K562 (cell line): ENCODE measurements at regions not wholly inside any gene's neighbourhood (a gene's known extent, or its start where the extent isn't known, plus 50 kb on each side); places are given as distances from the start of the nearest gene placed in this dataset.
"Not testable (repeated sequence)": the region's sequence is repeated elsewhere in the genome, so short reads cannot be mapped to it uniquely, and the experiment has no call there.

Experiments used
- ATAC-seq: fragments of 200-7000 bp; cut with Tn5 transposase; 3 replicates; pipeline ENCODE4 v1.9.1; 2020; ENCODE audit warnings: moderate library complexity
- BruUV-seq: library from RNA; stranded (reverse); fragments of 400-500 nt; replicated peaks from 2 replicates; lab custom pipeline; 2021; lab: Mats Ljungman, UMichigan
- CTCF ChIA-PET: fragments of 300-600 bp; formaldehyde crosslinking; extraction: SDS; loops from one replicate; lab custom pipeline; 2021; ENCODE audit warnings: low intra/inter-chr PET ratio; lab: Yijun Ruan, JAX
- POLR2A ChIA-PET: fragments of 300-600, 350-650 bp; sonication (Branson Sonifier 250); formaldehyde crosslinking; extraction: SDS; loops from one replicate; lab custom pipeline; 2021; ENCODE audit warnings: antibody characterized with exemption, inconsistent platforms; lab: Yijun Ruan, JAX
- DNase-seq, 4 experiments: peaks; one replicate each; pipeline versions ENCODE4 v3.0.0 to v3.0.0-alpha.2; 2011 to 2018; ENCODE audit warnings: low spot score in 3 of 4, mixed read lengths in 3 of 4; ENCODE audit errors: extremely low read depth in 1 of 4
- FAIRE-seq: peaks from 2 replicates; lab custom pipeline; 2011; peaks lifted over from hg19 to GRCh38; lab: Jason Lieb, UNC
- H2AFZ ChIP-seq: 2 replicates; pipeline ENCODE4 v1.6.0; 2011; ENCODE audit warnings: low read depth, low read length, control low read depth, inconsistent platforms
- H3K27ac ChIP-seq: fragments of 200-600 bp; 3 replicates; pipeline ENCODE4 v1.8.0; 2011; ENCODE audit warnings: low read depth, mild to moderate bottlenecking, control low read depth, inconsistent platforms, low read length, moderate library complexity, mixed read lengths; ENCODE audit errors: extremely low read depth
- H3K27me3 ChIP-seq, 2 experiments: fragments of 300-600 bp in 1 of 2; 2 replicates in 1 of 2; 3 replicates in 1 of 2; pipeline versions ENCODE4 v1.6.0 to v1.8.0; 2011; ENCODE audit warnings: inconsistent platforms in 2 of 2, low read length in 2 of 2, mild to moderate bottlenecking in 1 of 2, mixed read lengths in 1 of 2, moderate library complexity in 1 of 2; ENCODE audit not compliant: control insufficient read depth in 2 of 2, insufficient read depth in 2 of 2
- H3K36me3 ChIP-seq: fragments of 300-600 bp; 3 replicates; pipeline ENCODE4 v1.8.0; 2011; ENCODE audit warnings: mild to moderate bottlenecking, low read length, inconsistent platforms; ENCODE audit not compliant: control insufficient read depth, insufficient read depth
- H3K4me1 ChIP-seq, 2 experiments: fragments of 200-600 bp in 1 of 2; replicated peaks in 1 of 2; 2 replicates in 1 of 2; 3 replicates in 1 of 2; pipeline versions ENCODE4 v1.5.1 to v1.8.0; 2011; ENCODE audit warnings: inconsistent platforms in 2 of 2, low read length in 2 of 2, mild to moderate bottlenecking in 1 of 2, mixed read lengths in 1 of 2, moderate library complexity in 1 of 2; ENCODE audit not compliant: control insufficient read depth in 2 of 2, insufficient read depth in 2 of 2
- H3K4me2 ChIP-seq: 2 replicates; pipeline ENCODE4 v1.6.1; 2011; ENCODE audit warnings: low read length, control low read depth, inconsistent platforms, mixed read lengths; ENCODE audit not compliant: insufficient read depth
- H3K4me3 ChIP-seq: fragments of 200-600 bp; sonication (generic), shearing (Covaris generic); 2 replicates; pipeline ENCODE4 v1.5.1; 2016; ENCODE audit warnings: control low read depth, inconsistent platforms
- H3K79me2 ChIP-seq: fragments of 200-600 bp; 3 replicates; pipeline ENCODE4 v1.8.0; 2011; ENCODE audit warnings: low read length, inconsistent platforms; ENCODE audit not compliant: control insufficient read depth, insufficient read depth
- H3K9ac ChIP-seq, 2 experiments: 2 replicates each; pipeline versions ENCODE4 v1.6.0 to v1.6.1; 2011; ENCODE audit warnings: low read depth in 2 of 2, low read length in 2 of 2, control low read depth in 1 of 2, inconsistent platforms in 1 of 2, mild to moderate bottlenecking in 1 of 2, mixed read lengths in 1 of 2; ENCODE audit not compliant: insufficient read depth in 1 of 2
- H3K9me1 ChIP-seq: one replicate; pipeline ENCODE4 v1.6.0; 2011; ENCODE audit warnings: inconsistent platforms, mild to moderate bottlenecking, low read length, moderate library complexity; ENCODE audit not compliant: control insufficient read depth, insufficient read depth
- H3K9me3 ChIP-seq: replicated peaks from 2 replicates; pipeline ENCODE4 v1.5.1; 2011; ENCODE audit warnings: low read depth, low read length, inconsistent platforms; ENCODE audit not compliant: control insufficient read depth, insufficient read depth
- H4K20me1 ChIP-seq: replicated peaks from 2 replicates; pipeline ENCODE4 v1.6.1; 2011; ENCODE audit warnings: low read length, inconsistent platforms, mixed read lengths; ENCODE audit not compliant: control insufficient read depth, insufficient read depth
- WGBS: fragments of 100-300 bp; shearing (Covaris generic); methylation state at CpG from one replicate; pipeline ENCODE4 v1.1.6; 2016; ENCODE audit warnings: low coverage, mixed read lengths; ENCODE audit not compliant: insufficient coverage; ENCODE audit errors: missing lambda C conversion rate; 5-methylcytosine and 5-hydroxymethylcytosine counted together
- in situ Hi-C: fragments of 300-500 bp; cut with MboI; formaldehyde crosslinking; loops from 4 replicates; pipeline ENCODE4 v1.15.0; 2018; ENCODE audit warnings: inconsistent platforms, mixed read lengths
- intact Hi-C: fragments of 100-400 bp; cut with micrococcal nuclease; formaldehyde crosslinking; loops from 2 replicates; pipeline ENCODE4 v1.14.2; 2022

- FAIRE-seq, H3K4me1 ChIP-seq, H4K20me1 ChIP-seq, H3K36me3 ChIP-seq, H3K9me3 ChIP-seq, H3K79me2 ChIP-seq, H3K9me1 ChIP-seq, in situ Hi-C loops, H3K4me3 ChIP-seq, H3K9ac ChIP-seq, ATAC-seq, BruUV-seq, POLR2A ChIA-PET, H2AFZ ChIP-seq, intact Hi-C loops, DNase-seq, H3K27ac ChIP-seq, H3K27me3 ChIP-seq, CTCF ChIA-PET, H3K4me2 ChIP-seq: not testable (repeated sequence)
- 4% methylated on average over 4 of the region's 32 CpGs for WGBS
These were observed 443.2 kb upstream of the ZNF722 start for GRCh38 chr7:63555226-63555994.

GRCh38 chr7:63556223-63556622 is 442.4 kb upstream of the ZNF722 start:
- ATAC-seq: not testable (repeated sequence)

GRCh38 chr7:63559016-63559415 is 439.6 kb upstream of the ZNF722 start:
- ATAC-seq, H3K79me2 ChIP-seq, intact Hi-C loops, CTCF ChIA-PET, H3K4me1 ChIP-seq, POLR2A ChIA-PET, DNase-seq, H3K36me3 ChIP-seq, H3K27me3 ChIP-seq, FAIRE-seq, H3K9ac ChIP-seq, H4K20me1 ChIP-seq, H3K4me3 ChIP-seq, in situ Hi-C loops, BruUV-seq, H3K27ac ChIP-seq, H2AFZ ChIP-seq, H3K9me1 ChIP-seq, H3K4me2 ChIP-seq, H3K9me3 ChIP-seq: not testable (repeated sequence)
- WGBS: 4% methylated on average over 5 of the region's 12 CpGs

More at GRCh38 chr7:63556223-63556622, 442.4 kb upstream of the ZNF722 start:
- in situ Hi-C loops, H3K4me2 ChIP-seq, H2AFZ ChIP-seq, DNase-seq, H3K36me3 ChIP-seq, H3K9ac ChIP-seq, H3K4me1 ChIP-seq, intact Hi-C loops, H3K27ac ChIP-seq, H4K20me1 ChIP-seq, H3K9me1 ChIP-seq, BruUV-seq, H3K4me3 ChIP-seq, H3K79me2 ChIP-seq, H3K9me3 ChIP-seq, CTCF ChIA-PET, POLR2A ChIA-PET, FAIRE-seq, H3K27me3 ChIP-seq: not testable (repeated sequence)
- WGBS: no CpG with 5 or more reads among the region's 24 CpGs
